Lower lobe of right lung (tissue), 2 donors: ENCODE measurements at regions not wholly inside any gene's neighbourhood (a gene's known extent, or its start where the extent isn't known, plus 50 kb on each side); places are given as distances from the start of the nearest gene placed in this dataset.

Experiments used
- ATAC-seq, 2 donors: fragments of 200-7000 bp; cut with Tn5 transposase; one replicate each; pipeline ENCODE4 v1.9.1; 2020 to 2022; ENCODE audit warnings: mild to moderate bottlenecking in 2 of 2, moderate library complexity in 2 of 2
- DNase-seq: peaks from one replicate; pipeline ENCODE4 v3.0.0-alpha.2; 2020
- H3K27ac ChIP-seq: fragments of 200-600 bp; one replicate; pipeline ENCODE4 v1.8.0; 2022
- H3K27me3 ChIP-seq: fragments of 200-600 bp; one replicate; pipeline ENCODE4 v1.8.0; 2022; ENCODE audit warnings: low read depth
- H3K36me3 ChIP-seq: fragments of 200-600 bp; one replicate; pipeline ENCODE4 v1.8.0; 2022; ENCODE audit warnings: mild to moderate bottlenecking
- H3K4me1 ChIP-seq: fragments of 200-600 bp; one replicate; pipeline ENCODE4 v1.8.0; 2022
- H3K4me3 ChIP-seq: fragments of 200-600 bp; one replicate; pipeline ENCODE4 v1.8.0; 2022; ENCODE audit warnings: mild to moderate bottlenecking
- H3K9me3 ChIP-seq: fragments of 200-600 bp; one replicate; pipeline ENCODE4 v1.8.0; 2022
- CTCF ChIP-seq: fragments of 200-600 bp; IDR thresholded peaks from one replicate; pipeline ENCODE4 v1.8.0; 2022; ENCODE audit warnings: antibody characterized with exemption, mild to moderate bottlenecking
- intact Hi-C: fragments of 100-400 bp; cut with DNase I; formaldehyde crosslinking; loops from one replicate; pipeline ENCODE4 v1.11.0; 2022
- donor health status: DM: no; HTN: yes; CAD: no; lungs with severe emphysema.

- Histone ChIP-seq H3K9me3 (no peaks in the 10 kb centered on the region), H3K36me3 (no peaks in the 10 kb centered on the region), H3K27me3 (no peaks in the 10 kb centered on the region), H3K4me1 (no peaks in the 10 kb centered on the region), H3K4me3 (no peak overlapping the region), H3K27ac (no peak overlapping the region)
- no peak for DNase-seq
- no peak for ATAC-seq
- no peak for TF ChIP-seq CTCF
- intact Hi-C loops, result no loop called here
These were observed 98.2 kb downstream of the RAB11FIP2 start for GRCh38 chr10:117948493-117948892.

GRCh38 chr10:117950408-117950807 is 96.3 kb downstream of the RAB11FIP2 start:
- no peak overlapping the region for H3K4me3 ChIP-seq
- DNase-seq, result no peak
- TF ChIP-seq CTCF, result no peak
- H3K36me3 ChIP-seq, result no peaks in the 10 kb centered on the region
- no peak overlapping the region for H3K27ac ChIP-seq
- intact Hi-C loops, result no loop called here
- H3K9me3 ChIP-seq, result no peaks in the 10 kb centered on the region
- H3K4me1 ChIP-seq, result no peaks in the 10 kb centered on the region
- H3K27me3 ChIP-seq, result no peaks in the 10 kb centered on the region
- ATAC-seq, result no peak
